SKM-1 (cell line): ENCODE measurements at regions not wholly inside any gene's neighbourhood (a gene's known extent, or its start where the extent isn't known, plus 50 kb on each side); places are given as distances from the start of the nearest gene placed in this dataset.

Experiments used
- DNase-seq: peaks from one replicate; lab custom pipeline; 2025; ENCODE audit not compliant: unreplicated experiment; lab: John Stamatoyannopoulos, UW

- no peak for DNase-seq
Measured at GRCh38 chr4:53695540-53696463, 104.5 kb upstream of the LNX1 start.

- no peak for DNase-seq
Measured at GRCh38 chr4:53694666-53695065, 103.4 kb upstream of the LNX1 start.

- no peak for DNase-seq
Measured at GRCh38 chr4:53693909-53694308, 102.6 kb upstream of the LNX1 start.

- no peak for DNase-seq
Measured at GRCh38 chr4:53693408-53693807, 102.1 kb upstream of the LNX1 start.

GRCh38 chr4:53688186-53688790 lies 97.0 kb upstream of the LNX1 start:
- no peak for DNase-seq

- DNase-seq: no peak
Measured at GRCh38 chr4:53686521-53686920, 95.2 kb upstream of the LNX1 start.

GRCh38 chr4:53684136-53685130 lies 93.1 kb upstream of the LNX1 start:
- DNase-seq: no peak

GRCh38 chr4:53682908-53683307 lies 91.6 kb upstream of the LNX1 start:
- DNase-seq: no peak

- DNase-seq: no peak
Measured at GRCh38 chr4:53682196-53682595, 90.9 kb upstream of the LNX1 start.

GRCh38 chr4:53680598-53680997 lies 89.3 kb upstream of the LNX1 start:
- DNase-seq: no peak

GRCh38 chr4:53680168-53680567 lies 88.9 kb upstream of the LNX1 start:
- DNase-seq: no peak

GRCh38 chr4:53676402-53676871 lies 85.2 kb upstream of the LNX1 start:
- peak; percentile 38 for DNase-seq

GRCh38 chr4:53674903-53675302 lies 83.6 kb upstream of the LNX1 start:
- no peak for DNase-seq

GRCh38 chr4:53672873-53673272 lies 81.6 kb upstream of the LNX1 start:
- DNase-seq: no peak

- no peak for DNase-seq
Measured at GRCh38 chr4:53671757-53672156, 80.5 kb upstream of the LNX1 start.

- no peak for DNase-seq
Measured at GRCh38 chr4:53659737-53660136, 68.5 kb upstream of the LNX1 start.

- DNase-seq: no peak
Measured at GRCh38 chr4:53659112-53659511, 67.8 kb upstream of the LNX1 start.

- DNase-seq: no peak
Measured at GRCh38 chr4:53658029-53658428, 66.7 kb upstream of the LNX1 start.

GRCh38 chr4:53656421-53656981 lies 65.2 kb upstream of the LNX1 start:
- no peak for DNase-seq

GRCh38 chr4:53654300-53654758 lies 63.0 kb upstream of the LNX1 start:
- DNase-seq: no peak
